Epithelial cell of esophagus (primary cell): ENCODE measurements at regions not wholly inside any gene's neighbourhood (a gene's known extent, or its start where the extent isn't known, plus 50 kb on each side); places are given as distances from the start of the nearest gene placed in this dataset.

Experiments used
- DNase-seq: peaks from one replicate; pipeline ENCODE4 v3.0.0; 2010; ENCODE audit warnings: low read depth
- H3K4me3 ChIP-seq: 2 replicates; pipeline ENCODE4 v1.5.1; 2011; ENCODE audit warnings: mild to moderate bottlenecking, low read length, control low read depth
- CTCF ChIP-seq: IDR thresholded peaks from 2 replicates; pipeline ENCODE4 v1.5.1; 2011; ENCODE audit warnings: low read depth, mild to moderate bottlenecking, low read length, control low read depth, inconsistent platforms; ENCODE audit not compliant: insufficient read depth; ENCODE audit errors: missing control alignments

GRCh38 chr3:168617658-168618057 is 521.9 kb upstream of the GOLIM4 start:
- no peak for TF ChIP-seq CTCF
- no peak for DNase-seq
- H3K4me3 ChIP-seq: no peak overlapping the region

GRCh38 chr3:168616915-168617314 is 521.2 kb upstream of the GOLIM4 start:
- TF ChIP-seq CTCF: no peak
- H3K4me3 ChIP-seq: no peak overlapping the region
- DNase-seq: no peak

GRCh38 chr3:168615493-168616020 is 519.8 kb upstream of the GOLIM4 start:
- no peak for TF ChIP-seq CTCF

GRCh38 chr3:168613151-168613550 is 517.4 kb upstream of the GOLIM4 start:
- no peak overlapping the region for H3K4me3 ChIP-seq
- no peak for TF ChIP-seq CTCF
- no peak for DNase-seq

More at GRCh38 chr3:168615493-168616020, 519.8 kb upstream of the GOLIM4 start:
- no peak overlapping the region for H3K4me3 ChIP-seq
- DNase-seq: no peak

GRCh38 chr3:168612671-168613070 is 516.9 kb upstream of the GOLIM4 start:
- no peak overlapping the region for H3K4me3 ChIP-seq
- TF ChIP-seq CTCF: no peak
- DNase-seq: no peak

- no peak overlapping the region for H3K4me3 ChIP-seq
- no peak for DNase-seq
- no peak for TF ChIP-seq CTCF
Observed at GRCh38 chr3:168611826-168612225, 516.1 kb upstream of the GOLIM4 start.

- no peak for TF ChIP-seq CTCF
Observed at GRCh38 chr3:168608926-168609325, 513.2 kb upstream of the GOLIM4 start.

More at GRCh38 chr3:168608926-168609325, 513.2 kb upstream of the GOLIM4 start:
- H3K4me3 ChIP-seq: no peak overlapping the region
- DNase-seq: no peak
